Endothelial cell of umbilical vein (primary cell): ENCODE measurements at regions not wholly inside any gene's neighbourhood (a gene's known extent, or its start where the extent isn't known, plus 50 kb on each side); places are given as distances from the start of the nearest gene placed in this dataset.

ENCODE experiments used
- CTCF ChIP-seq, 2 donors: IDR thresholded peaks; 1 replicate in 1 of 2; 2 replicates in 1 of 2; pipeline ENCODE4 v1.5.1; 2011; ENCODE audit warnings: low read length in 2 of 2, mild to moderate bottlenecking in 2 of 2, moderate library complexity in 2 of 2, control low read depth in 1 of 2, inconsistent platforms in 1 of 2, low read depth in 1 of 2; ENCODE audit not compliant: insufficient read depth in 1 of 2; ENCODE audit errors: extremely low read depth in 1 of 2
- EZH2 ChIP-seq: IDR thresholded peaks from 2 replicates; pipeline ENCODE4 v1.6.1; 2012; ENCODE audit warnings: borderline replicate concordance, low read depth, mild to moderate bottlenecking, moderate library complexity, low read length, inconsistent platforms; ENCODE audit not compliant: severe bottlenecking
- GATA2 ChIP-seq: IDR thresholded peaks from 2 replicates; pipeline ENCODE4 v1.7.0; 2011; ENCODE audit warnings: low read depth, mild to moderate bottlenecking, moderate library complexity, mixed read lengths, low read length; ENCODE audit not compliant: insufficient read length, insufficient read depth
- JUN ChIP-seq: IDR thresholded peaks from 2 replicates; pipeline ENCODE4 v1.6.1; 2011; ENCODE audit warnings: borderline replicate concordance, low read depth; ENCODE audit not compliant: insufficient read length, insufficient read depth
- POLR2A ChIP-seq: IDR thresholded peaks from 2 replicates; pipeline ENCODE4 v1.6.1; 2012; ENCODE audit warnings: low read depth, mild to moderate bottlenecking, control low read depth, low read length

DNA sequence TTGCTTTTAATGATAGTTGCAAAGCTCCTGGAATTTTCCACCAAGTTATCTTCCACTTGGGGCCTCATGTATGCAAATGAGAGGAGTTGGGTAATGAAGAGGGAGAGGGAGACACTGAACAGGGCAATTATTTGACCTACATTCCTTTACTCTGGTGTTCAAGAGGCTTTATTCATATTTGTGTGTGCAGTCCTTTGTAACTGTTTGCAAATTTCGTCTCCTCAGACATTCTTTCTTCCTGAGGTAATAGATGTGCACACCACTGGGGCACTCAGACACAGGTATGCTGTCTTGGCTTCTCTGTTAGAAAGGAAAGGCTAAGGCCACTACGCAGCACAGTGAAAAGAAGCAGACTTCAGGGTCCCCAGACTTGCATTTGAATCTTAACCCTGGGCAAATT lies 189.7 kb upstream of the IL12A start:
- TF ChIP-seq GATA2: no peak
- TF ChIP-seq CTCF (IDR thresholded peaks at IDR 0.05; ENCODE audit: extremely low read depth in 1 of 2, insufficient read depth in 1 of 2, low read depth in 1 of 2, low read length in 2 of 2): no peak
- TF ChIP-seq JUN: no peak
- no peak for TF ChIP-seq EZH2
- TF ChIP-seq POLR2A: no peak
